Lung microvascular endothelial cell (primary cell): ENCODE measurements at regions not wholly inside any gene's neighbourhood (a gene's known extent, or its start where the extent isn't known, plus 50 kb on each side); places are given as distances from the start of the nearest gene placed in this dataset.

ENCODE experiments used
- DNase-seq, 2 donors: peaks; one replicate each; pipeline versions ENCODE4 v3.0.0 to v3.0.0-alpha.2; 2010; ENCODE audit warnings: low read depth in 2 of 2

DNA sequence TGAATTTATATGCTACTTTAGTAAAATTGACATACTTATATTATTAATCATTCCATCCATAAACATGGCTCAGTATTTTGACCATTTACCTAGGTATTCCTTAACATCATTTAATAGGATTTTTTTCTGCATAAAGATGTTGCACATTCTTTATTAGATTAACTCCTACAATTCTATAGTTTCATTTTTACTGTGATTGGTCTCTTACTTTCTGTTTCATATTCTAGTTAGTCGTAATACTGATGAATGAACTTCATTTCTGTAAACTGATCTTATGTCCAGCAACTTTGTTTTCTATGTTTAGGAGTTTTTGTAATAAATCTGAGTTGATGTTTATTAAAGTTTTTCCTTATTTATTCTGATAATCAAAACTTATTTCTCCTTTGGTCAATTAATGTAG lies 278.2 kb upstream of the CXXC4 start:
- no peak for DNase-seq

DNA sequence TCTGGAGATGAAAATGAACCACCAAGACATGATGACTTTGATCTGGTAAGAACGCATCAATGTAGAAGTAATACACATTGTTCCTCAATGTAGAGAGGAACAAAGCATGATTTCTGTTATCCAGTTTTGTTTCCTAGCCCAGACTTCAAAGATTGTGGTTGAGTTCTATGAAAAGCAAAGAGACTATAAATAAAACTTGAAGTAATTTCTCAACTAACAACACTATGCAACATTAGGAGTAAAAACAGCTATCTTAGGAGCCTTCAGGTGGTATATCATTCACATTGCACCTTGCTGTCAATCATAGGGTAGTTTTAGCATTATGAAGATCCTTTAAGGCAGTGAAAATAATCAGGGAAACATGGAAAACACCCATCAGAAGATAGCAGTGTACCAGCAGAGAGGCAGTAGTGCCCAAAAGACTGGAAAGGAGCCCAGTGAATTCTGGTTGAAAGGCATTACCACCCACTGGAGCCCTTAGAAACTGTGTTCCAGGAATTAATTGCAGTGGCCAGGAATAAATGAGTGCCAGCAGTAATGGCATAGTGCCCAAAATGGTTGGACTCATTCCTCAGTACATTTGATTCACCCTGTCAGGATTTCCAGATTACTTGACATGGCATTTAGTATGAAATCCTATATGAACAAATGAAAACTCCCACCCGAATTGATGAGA lies 300.7 kb upstream of the CXXC4 start:
- DNase-seq = no peak

GRCh38 chr4:104811727-104812126 lies 317.0 kb upstream of the CXXC4 start:
- DNase-seq = no peak

DNA sequence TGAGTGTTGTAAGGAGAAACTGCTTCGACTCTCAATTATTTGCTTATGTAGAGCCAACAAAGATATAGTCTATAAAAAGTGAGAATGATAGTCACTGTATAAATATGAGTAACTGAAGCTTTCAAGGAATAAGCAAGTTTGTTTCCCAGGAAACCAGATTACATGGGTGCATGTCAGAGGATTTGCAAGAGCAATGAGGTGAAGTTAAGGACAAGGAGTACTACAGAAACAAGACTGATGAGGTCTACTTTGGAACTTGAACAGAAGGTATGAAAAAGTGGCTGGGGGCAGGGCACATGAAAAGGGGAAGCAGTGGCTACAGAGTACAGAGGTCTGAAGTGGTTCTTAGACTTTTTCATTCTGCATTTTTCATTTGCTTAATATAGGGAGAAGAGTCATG lies 321.0 kb upstream of the CXXC4 start:
- no peak for DNase-seq

GRCh38 chr4:104818579-104818978 lies 323.9 kb upstream of the CXXC4 start:
- no peak for DNase-seq

DNA sequence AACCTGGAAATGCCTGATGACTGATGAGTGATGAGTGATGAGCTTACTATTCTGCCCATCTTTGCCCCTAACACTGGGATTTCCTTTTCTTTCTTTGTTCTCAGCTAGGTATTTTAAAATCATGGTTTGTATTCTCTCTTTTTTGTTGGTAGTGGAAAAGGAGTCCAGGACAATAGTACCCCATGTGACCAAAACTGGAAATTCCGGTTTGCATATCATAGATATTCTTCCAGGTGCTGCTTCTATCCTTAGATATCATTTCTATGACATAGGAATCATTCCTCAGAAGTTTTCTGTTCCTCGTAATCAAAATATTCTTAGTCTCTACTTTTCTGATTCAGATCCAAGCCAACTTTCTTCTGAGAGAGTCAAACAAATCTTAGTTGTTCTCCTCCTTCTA lies 320.5 kb upstream of the TET2 start:
- DNase-seq = no peak

- no peak for DNase-seq
Measured at GRCh38 chr4:104829761-104830160, 316.9 kb upstream of the TET2 start.

GRCh38 chr4:104848597-104849225 lies 298.0 kb upstream of the TET2 start:
- DNase-seq = no peak

DNA sequence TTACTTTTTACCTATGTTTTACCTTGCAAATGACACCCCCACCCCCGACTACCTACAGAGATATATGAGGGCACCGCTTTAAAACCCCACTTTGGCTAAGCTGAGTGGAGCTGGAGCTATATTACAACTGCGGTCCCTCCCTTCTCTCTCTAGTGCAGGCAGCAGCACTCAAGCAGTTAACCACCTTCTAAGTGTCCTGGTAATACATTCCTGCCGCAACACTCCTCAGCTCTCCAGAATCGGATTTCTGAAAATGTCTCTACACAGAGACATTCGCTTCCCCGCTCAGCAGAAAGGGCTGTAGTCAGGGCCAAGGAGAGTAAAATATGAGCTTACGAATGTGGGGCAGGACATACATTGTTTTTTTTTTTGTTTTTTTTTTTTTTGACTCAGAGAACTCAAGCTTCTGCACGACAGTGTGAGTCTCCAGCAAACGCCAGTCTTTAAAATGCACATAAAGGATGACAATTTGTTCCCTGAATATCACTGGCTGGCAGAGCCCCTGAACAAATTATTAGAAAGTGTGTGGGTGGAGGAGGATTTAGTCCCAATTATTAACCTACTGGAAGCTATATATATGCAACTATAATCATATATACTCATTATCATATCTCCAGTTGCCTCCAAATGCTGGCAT lies 287.0 kb upstream of the TET2 start:
- no peak for DNase-seq

DNA sequence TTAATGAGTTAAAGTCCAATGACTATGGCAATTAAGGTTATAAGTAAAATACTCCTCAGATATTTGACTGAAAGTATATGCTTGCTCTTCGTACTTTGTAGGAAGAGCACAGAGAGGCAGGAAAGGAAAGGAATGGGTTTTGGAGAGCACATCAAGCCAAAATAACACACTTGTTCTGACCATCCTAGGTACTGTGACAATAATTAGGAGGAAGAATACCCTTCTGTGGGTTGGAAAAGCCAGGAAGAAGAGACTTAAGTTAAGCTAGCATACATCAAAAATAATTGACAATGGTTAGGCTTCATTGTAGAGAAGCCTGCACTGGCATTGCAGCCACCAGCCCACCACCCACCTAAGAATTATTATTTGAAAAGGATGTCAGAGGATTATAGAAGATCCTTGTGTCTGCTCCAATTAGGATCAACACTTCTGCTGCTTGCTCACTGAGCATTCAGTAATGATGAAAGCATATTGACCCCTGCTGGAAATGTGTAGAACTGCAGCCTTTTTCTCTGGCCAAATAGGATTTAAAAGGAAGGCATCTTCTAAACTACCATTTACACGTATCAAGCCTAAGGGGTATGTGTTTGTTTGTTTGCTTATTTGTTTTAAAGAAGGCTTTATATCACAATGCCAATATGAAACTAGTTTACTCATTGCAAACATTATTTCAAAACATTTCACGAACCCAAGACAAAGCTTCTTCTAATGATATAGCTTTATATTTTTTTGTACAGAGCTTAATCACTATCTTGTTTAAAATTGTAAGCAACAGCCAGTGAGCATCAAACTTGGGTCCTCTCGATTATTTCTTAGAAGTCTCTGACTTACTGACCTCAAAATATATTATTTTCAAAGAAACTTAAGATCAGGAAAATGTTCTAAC lies 286.2 kb upstream of the TET2 start:
- DNase-seq = peak; percentile 65 to 72

- no peak for DNase-seq
Measured at GRCh38 chr4:104866809-104867208, 279.9 kb upstream of the TET2 start.

DNA sequence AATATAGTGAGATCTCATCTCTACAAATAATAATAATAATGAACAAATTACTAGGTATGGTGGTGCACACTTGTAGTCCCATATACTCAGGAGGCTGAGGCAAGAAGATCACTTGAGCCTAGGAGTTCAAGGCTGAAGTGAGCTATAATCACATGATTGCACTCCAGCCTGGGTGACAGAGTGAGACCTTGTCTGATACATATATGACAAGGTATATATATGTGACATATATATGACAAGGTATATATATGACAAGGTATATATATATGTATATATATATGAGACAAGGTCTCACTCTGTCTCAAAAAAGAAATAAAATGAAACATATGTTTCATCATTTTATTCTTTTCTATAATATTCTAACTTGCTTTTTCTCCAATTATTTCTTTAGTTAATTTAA lies 278.1 kb upstream of the TET2 start:
- DNase-seq = no peak

- DNase-seq = no peak
Measured at GRCh38 chr4:104868958-104869357, 277.7 kb upstream of the TET2 start.

- DNase-seq = no peak
Measured at GRCh38 chr4:104869831-104870230, 276.8 kb upstream of the TET2 start.

DNA sequence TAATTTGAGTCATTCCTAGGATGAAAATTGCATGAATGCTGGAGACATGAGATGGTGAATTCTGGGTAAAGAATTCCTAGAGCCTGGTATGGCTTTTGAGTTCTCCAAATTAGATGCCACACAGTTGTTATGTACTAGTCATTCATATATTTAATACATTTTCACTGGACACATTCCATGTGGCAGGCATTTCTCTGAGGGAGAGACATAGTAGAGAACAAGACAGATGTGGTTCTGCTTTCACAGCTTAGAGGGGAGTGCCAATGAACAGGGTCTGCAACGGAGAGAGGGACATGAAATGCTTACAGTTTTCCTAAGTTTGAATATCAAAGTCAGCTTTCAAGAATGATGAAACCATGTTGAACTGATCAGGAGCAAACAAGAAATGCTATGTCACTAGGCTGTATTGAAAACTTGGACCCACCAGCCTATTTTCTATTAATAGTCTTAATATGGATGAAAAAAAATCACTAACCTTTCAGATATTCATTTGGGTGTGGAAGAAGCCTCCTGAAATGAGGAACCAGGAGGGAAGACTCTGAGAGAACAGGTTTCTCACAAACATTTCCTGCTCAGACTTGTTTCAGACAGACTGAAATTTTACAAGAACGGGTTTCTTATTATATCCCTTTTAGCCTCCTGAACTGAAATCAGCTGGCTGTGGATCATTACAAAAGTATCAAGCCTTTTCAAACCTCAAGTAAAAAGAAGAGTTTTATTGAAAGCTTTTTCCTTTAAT lies 276.0 kb upstream of the TET2 start:
- DNase-seq = no peak

- DNase-seq = no peak
Measured at GRCh38 chr4:104878936-104879335, 267.7 kb upstream of the TET2 start.

DNA sequence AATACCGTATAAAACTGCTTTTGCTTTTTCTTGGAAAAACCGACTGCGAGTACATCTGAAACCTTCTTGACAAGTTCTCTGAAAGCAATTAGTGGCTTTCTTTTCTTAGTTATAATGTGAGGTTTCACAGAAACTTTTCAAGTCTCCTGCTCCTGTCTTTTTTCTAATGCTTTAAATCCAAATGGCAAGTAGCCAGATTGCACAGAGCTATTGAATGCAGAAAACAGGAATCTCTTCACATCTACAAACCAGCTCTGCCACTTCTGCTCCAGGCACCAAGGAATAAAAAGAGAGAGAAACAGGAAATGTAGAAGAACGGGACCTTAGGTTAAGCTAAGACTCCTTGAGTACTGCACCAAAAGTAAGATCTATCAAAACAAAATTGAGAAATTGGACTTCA lies 267.3 kb upstream of the TET2 start:
- DNase-seq = no peak

DNA sequence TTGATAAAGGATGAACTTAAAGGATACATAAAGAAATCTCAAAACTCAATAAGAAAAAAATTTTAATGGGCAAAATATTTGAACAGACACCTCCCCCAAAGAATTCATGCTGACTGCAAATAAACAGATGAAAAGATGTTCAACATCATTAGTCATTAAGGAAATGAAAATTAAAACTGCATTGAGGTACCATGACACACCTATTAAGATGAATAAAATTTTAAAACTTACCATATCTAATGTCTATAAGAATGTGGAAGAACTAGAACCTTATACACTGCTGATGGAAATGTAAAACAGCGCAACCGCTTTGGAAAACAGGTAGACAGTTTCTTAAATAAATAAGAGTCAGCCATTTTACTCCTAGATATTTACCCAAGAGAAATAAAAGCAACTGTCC lies 266.8 kb upstream of the TET2 start:
- no peak for DNase-seq

GRCh38 chr4:104881136-104881886 lies 265.4 kb upstream of the TET2 start:
- no peak for DNase-seq

DNA sequence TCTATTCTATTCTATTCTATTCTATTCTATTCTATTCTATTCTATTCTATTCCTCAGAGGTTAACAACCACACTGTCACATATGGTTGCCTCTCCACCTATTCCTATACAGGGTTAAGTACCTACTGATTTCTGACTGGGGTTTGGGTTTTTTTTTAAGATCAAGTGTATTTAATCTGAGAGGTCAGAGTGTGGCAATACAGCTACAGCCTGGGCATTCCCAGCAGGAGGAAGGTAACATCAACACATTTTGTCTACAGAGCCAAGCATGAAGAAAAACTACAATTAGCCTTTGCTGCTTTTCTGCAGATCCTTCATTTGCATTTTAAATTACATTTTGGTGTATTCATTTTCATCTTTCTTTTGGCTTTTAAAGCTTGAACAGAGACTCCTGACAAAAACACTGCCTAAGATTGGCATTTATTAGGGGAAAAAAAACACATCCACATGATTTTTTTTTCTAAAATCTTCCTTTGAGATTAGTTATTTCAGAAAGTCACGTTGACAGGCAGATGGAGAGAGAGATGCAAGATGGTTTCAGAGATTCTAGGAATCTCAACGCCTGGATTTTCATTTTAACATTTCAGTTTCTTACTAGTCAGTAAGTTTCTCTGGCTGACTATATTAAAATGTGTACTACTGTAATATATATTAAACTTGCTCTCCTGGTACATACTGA lies 255.9 kb upstream of the TET2 start:
- no peak for DNase-seq
